ENCODE measurements at regions not wholly inside any gene's neighbourhood (a gene's known extent, or its start where the extent isn't known, plus 50 kb on each side); places are given as distances from the start of the nearest gene placed in this dataset.
"Not testable (repeated sequence)": the region's sequence is repeated elsewhere in the genome, so short reads cannot be mapped to it uniquely, and the experiment has no call there.

- DNase-seq (ENCODE audit: low spot score) = no peak
These were observed 488.6 kb upstream of the USP9Y start for GRCh38 chrY:12212394-12212793.

- DNase-seq (ENCODE audit: low spot score) = no peak
These were observed 485.4 kb upstream of the USP9Y start for GRCh38 chrY:12215564-12216022.

- no peak for DNase-seq (ENCODE audit: low spot score)
These were observed 470.1 kb upstream of the USP9Y start for GRCh38 chrY:12230921-12231320.

GRCh38 chrY:12236399-12236798, 464.6 kb upstream of the USP9Y start:
- no peak for DNase-seq (ENCODE audit: low spot score)

- not testable (repeated sequence) for DNase-seq (ENCODE audit: low spot score)
These were observed 460.7 kb upstream of the USP9Y start for GRCh38 chrY:12240326-12240725.

GRCh38 chrY:12244146-12244545, 456.9 kb upstream of the USP9Y start:
- no peak for DNase-seq (ENCODE audit: low spot score)

GRCh38 chrY:12253756-12254155, 447.3 kb upstream of the USP9Y start:
- DNase-seq (ENCODE audit: low spot score) = no peak

- DNase-seq (ENCODE audit: low spot score) = no peak
These were observed 429.9 kb upstream of the USP9Y start for GRCh38 chrY:12271162-12271561.

GRCh38 chrY:12285608-12286007, 415.4 kb upstream of the USP9Y start:
- DNase-seq (ENCODE audit: low spot score) = no peak

- no peak for DNase-seq (ENCODE audit: low spot score)
These were observed 412.1 kb upstream of the USP9Y start for GRCh38 chrY:12288919-12289318.

- DNase-seq (ENCODE audit: low spot score) = no peak
These were observed 411.6 kb upstream of the USP9Y start for GRCh38 chrY:12289415-12289814.

GRCh38 chrY:12292542-12292941, 408.5 kb upstream of the USP9Y start:
- DNase-seq (ENCODE audit: low spot score) = no peak

GRCh38 chrY:12296460-12296859, 404.6 kb upstream of the USP9Y start:
- DNase-seq (ENCODE audit: low spot score) = no peak

GRCh38 chrY:12299796-12300195, 401.2 kb upstream of the USP9Y start:
- DNase-seq (ENCODE audit: low spot score) = not testable (repeated sequence)

GRCh38 chrY:12303464-12303863, 397.6 kb upstream of the USP9Y start:
- no peak for DNase-seq (ENCODE audit: low spot score)

GRCh38 chrY:12305456-12305855, 395.6 kb upstream of the USP9Y start:
- no peak for DNase-seq (ENCODE audit: low spot score)

- DNase-seq (ENCODE audit: low spot score) = no peak
These were observed 391.8 kb upstream of the USP9Y start for GRCh38 chrY:12309212-12309611.

- DNase-seq (ENCODE audit: low spot score) = no peak
These were observed 390.2 kb upstream of the USP9Y start for GRCh38 chrY:12310832-12311231.

GRCh38 chrY:12327751-12328150, 373.3 kb upstream of the USP9Y start:
- no peak for DNase-seq (ENCODE audit: low spot score)

- not testable (repeated sequence) for DNase-seq (ENCODE audit: low spot score)
These were observed 369.1 kb upstream of the USP9Y start for GRCh38 chrY:12331917-12332316.

- no peak for DNase-seq (ENCODE audit: low spot score)
These were observed 357.8 kb upstream of the USP9Y start for GRCh38 chrY:12343211-12343610.

- no peak for DNase-seq (ENCODE audit: low spot score)
These were observed 352.9 kb upstream of the USP9Y start for GRCh38 chrY:12348181-12348580.

- DNase-seq (ENCODE audit: low spot score) = no peak
These were observed 343.8 kb upstream of the USP9Y start for GRCh38 chrY:12357204-12357603.

GRCh38 chrY:12357655-12358054, 343.4 kb upstream of the USP9Y start:
- no peak for DNase-seq (ENCODE audit: low spot score)

GRCh38 chrY:12358337-12358736, 342.7 kb upstream of the USP9Y start:
- no peak for DNase-seq (ENCODE audit: low spot score)

Measured in D341Med (cell line).